ENCODE measurements at regions not wholly inside any gene's neighbourhood (a gene's known extent, or its start where the extent isn't known, plus 50 kb on each side); places are given as distances from the start of the nearest gene placed in this dataset.

- H3K9me3 ChIP-seq, result no peaks in the 10 kb centered on the region
- no peak for TF ChIP-seq POLR2A (IDR thresholded peaks at IDR 0.05)
- intact Hi-C loops (cut with DNase I), result no loop called here
- H3K27me3 ChIP-seq, result peaks cover 0 to 30% (median 0%) of the 10 kb centered on the region in 4 donors
- no peak for DNase-seq
- 49 to 77% methylated on average over 2 to 7 of the region's 7 CpGs for WGBS, 2 donors
- no peak overlapping the region for H3K27ac ChIP-seq
- H3K36me3 ChIP-seq, result no peaks in the 10 kb centered on the region
- no peaks in the 10 kb centered on the region for H3K4me1 ChIP-seq
- H3K4me3 ChIP-seq, result no peak overlapping the region
Observed at GRCh38 chr1:47682198-47682597, 244.4 kb downstream of the FOXD2 start.

- Histone ChIP-seq H3K27ac (no peak overlapping the region), H3K36me3 (no peaks in the 10 kb centered on the region), H3K27me3 (peaks cover 0 to 37% (median 0%) of the 10 kb centered on the region in 4 donors), H3K4me1 (no peaks in the 10 kb centered on the region), H3K4me3 (no peak overlapping the region), H3K9me3 (no peaks in the 10 kb centered on the region)
- intact Hi-C loops (cut with DNase I), result no loop called here
- TF ChIP-seq CTCF (IDR thresholded peaks at IDR 0.05), result no peak
- no peak for TF ChIP-seq POLR2A (IDR thresholded peaks at IDR 0.05)
- WGBS, 2 donors, result 82 to 92% methylated on average over 3 to 6 of the region's 6 CpGs
- DNase-seq, result no peak
Observed at GRCh38 chr1:47682786-47683350, 245.0 kb downstream of the FOXD2 start.

- no peak overlapping the region for H3K4me3 ChIP-seq
- intact Hi-C loops (cut with DNase I), result no loop called here
- H3K27ac ChIP-seq, result no peak overlapping the region
- no peaks in the 10 kb centered on the region for H3K36me3 ChIP-seq
- no peak for TF ChIP-seq CTCF (IDR thresholded peaks at IDR 0.05)
- no peak for TF ChIP-seq POLR2A (IDR thresholded peaks at IDR 0.05)
- DNase-seq, result no peak
- no peaks in the 10 kb centered on the region for H3K9me3 ChIP-seq
- no peaks in the 10 kb centered on the region for H3K4me1 ChIP-seq
- peaks cover 0 to 41% (median 0%) of the 10 kb centered on the region in 4 donors for H3K27me3 ChIP-seq
- WGBS, 2 donors, result 76 to 100% methylated on average over 3 of the region's 3 CpGs
Observed at GRCh38 chr1:47683401-47683800, 245.6 kb downstream of the FOXD2 start.

GRCh38 chr1:47684518-47684917 is 246.7 kb downstream of the FOXD2 start:
- H3K36me3 ChIP-seq, result no peaks in the 10 kb centered on the region
- no peaks in the 10 kb centered on the region for H3K9me3 ChIP-seq
- H3K27ac ChIP-seq, result no peak overlapping the region
- TF ChIP-seq CTCF (IDR thresholded peaks at IDR 0.05), result no peak
- no peaks in the 10 kb centered on the region for H3K4me1 ChIP-seq
- intact Hi-C loops (cut with DNase I), result no loop called here
- no peak overlapping the region for H3K4me3 ChIP-seq
- no peak for DNase-seq
- peaks cover 0 to 44% (median 0%) of the 10 kb centered on the region in 4 donors for H3K27me3 ChIP-seq
- 83 to 85% methylated on average over 3 to 6 of the region's 6 CpGs for WGBS, 2 donors

- 64 to 69% methylated on average over 11 of the region's 11 CpGs for whole genome bisulfite sequencing, 2 donors
- Histone ChIP-seq H3K27me3 (peaks cover 0 to 48% (median 0%) of the 10 kb centered on the region in 4 donors), H3K36me3 (no peaks in the 10 kb centered on the region), H3K4me1 (no peaks in the 10 kb centered on the region), H3K9me3 (no peaks in the 10 kb centered on the region), H3K4me3 (no peak overlapping the region), H3K27ac (no peak overlapping the region)
- DNase-seq, result no peak
- TF ChIP-seq CTCF (IDR thresholded peaks at IDR 0.05) (no peak), POLR2A (IDR thresholded peaks at IDR 0.05) (no peak)
- intact Hi-C loops (cut with DNase I), result no loop called here
Observed at GRCh38 chr1:47684964-47685762, 247.3 kb downstream of the FOXD2 start.

Measured in esophagus squamous epithelium (tissue), 5 donors.